Esophagus muscularis mucosa (tissue), 4 donors: ENCODE measurements at regions not wholly inside any gene's neighbourhood (a gene's known extent, or its start where the extent isn't known, plus 50 kb on each side); places are given as distances from the start of the nearest gene placed in this dataset.
"Not testable (repeated sequence)": the region's sequence is repeated elsewhere in the genome, so short reads cannot be mapped to it uniquely, and the experiment has no call there.

Experiments used
- DNase-seq: peaks from one replicate; pipeline ENCODE4 v3.0.0-alpha.2; 2017; ENCODE audit errors: extremely low spot score
- H3K27ac ChIP-seq, 4 donors: fragments of 200-600 bp; sonication (generic); replicated peaks in 1 of 4; 1 replicate in 3 of 4; 2 replicates in 1 of 4; pipeline ENCODE4 v1.5.1; 2016 to 2019; ENCODE audit warnings: mild to moderate bottlenecking in 1 of 4
- H3K27me3 ChIP-seq, 4 donors: fragments of 200-600 bp; sonication (generic); one replicate each; pipeline versions ENCODE4 v1.5.1 to v1.6.0; 2016 to 2019
- H3K36me3 ChIP-seq, 4 donors: fragments of 200-600 bp; sonication (generic); one replicate each; pipeline ENCODE4 v1.5.1; 2016 to 2019
- H3K4me1 ChIP-seq, 4 donors: fragments of 200-600 bp; sonication (generic); one replicate each; pipeline ENCODE4 v1.5.1; 2016 to 2019
- H3K4me3 ChIP-seq, 4 donors: fragments of 200-600 bp; sonication (generic); 1 replicate in 2 of 4; 2 replicates in 2 of 4; pipeline ENCODE4 v1.5.1; 2016 to 2019; ENCODE audit warnings: mild to moderate bottlenecking in 4 of 4, moderate library complexity in 1 of 4
- H3K9me3 ChIP-seq, 4 donors: fragments of 200-600 bp; sonication (generic); 1 replicate in 3 of 4; 2 replicates in 1 of 4; pipeline ENCODE4 v1.5.1; 2016 to 2019
- EP300 ChIP-seq: sonication (generic); formaldehyde crosslinking; IDR thresholded peaks from one replicate; pipeline ENCODE4 v1.6.1; 2017; ENCODE audit warnings: antibody characterized with exemption
- POLR2A ChIP-seq: fragments of 450-650 bp; IDR thresholded peaks from one replicate; pipeline ENCODE4 v1.6.1; 2017; ENCODE audit warnings: antibody characterized with exemption, moderate library complexity, mild to moderate bottlenecking, low read depth
- POLR2AphosphoS5 ChIP-seq, 2 donors: sonication (generic); formaldehyde crosslinking; IDR thresholded peaks; one replicate each; pipeline ENCODE4 v1.6.1; 2017; ENCODE audit warnings: antibody characterized with exemption in 2 of 2
- WGBS: methylation state at CpG from one replicate; pipeline ENCODE4 v1.1.5; 2018; 5-methylcytosine and 5-hydroxymethylcytosine counted together
- intact Hi-C: fragments of 100-400 bp; cut with DNase I; formaldehyde crosslinking; loops from one replicate; pipeline ENCODE4 v1.15.1; 2023
- TF ChIP-seq, protein P1 (sequence below), 3 experiments: fragments of 200-600 bp in 2 of 3; fragments of 450-650 bp in 1 of 3; sonication (generic) in 2 of 3; IDR thresholded peaks; one replicate each; pipeline ENCODE4 v1.5.1; 2017 to 2019; ENCODE audit warnings: antibody characterized with exemption in 3 of 3, mild to moderate bottlenecking in 2 of 3, moderate library complexity in 1 of 3

DNA sequence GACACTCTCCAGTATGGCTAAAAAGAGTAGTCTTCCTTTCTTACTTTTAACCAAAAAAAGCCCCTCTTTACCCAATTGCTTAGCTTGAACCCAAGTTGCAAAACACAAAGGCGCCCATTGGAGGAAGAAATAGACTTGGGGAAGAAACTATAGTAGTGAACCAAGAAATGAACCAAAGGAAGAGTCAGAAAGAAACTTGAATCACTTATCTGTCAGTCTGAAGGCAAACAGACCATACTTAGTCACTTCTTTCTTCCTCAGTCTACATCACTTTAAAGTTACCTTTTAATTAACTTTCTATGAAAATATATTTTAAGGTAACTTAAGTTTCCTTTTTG lies 161.4 kb upstream of the GIMD1 start:
- TF ChIP-seq, protein P1, sequence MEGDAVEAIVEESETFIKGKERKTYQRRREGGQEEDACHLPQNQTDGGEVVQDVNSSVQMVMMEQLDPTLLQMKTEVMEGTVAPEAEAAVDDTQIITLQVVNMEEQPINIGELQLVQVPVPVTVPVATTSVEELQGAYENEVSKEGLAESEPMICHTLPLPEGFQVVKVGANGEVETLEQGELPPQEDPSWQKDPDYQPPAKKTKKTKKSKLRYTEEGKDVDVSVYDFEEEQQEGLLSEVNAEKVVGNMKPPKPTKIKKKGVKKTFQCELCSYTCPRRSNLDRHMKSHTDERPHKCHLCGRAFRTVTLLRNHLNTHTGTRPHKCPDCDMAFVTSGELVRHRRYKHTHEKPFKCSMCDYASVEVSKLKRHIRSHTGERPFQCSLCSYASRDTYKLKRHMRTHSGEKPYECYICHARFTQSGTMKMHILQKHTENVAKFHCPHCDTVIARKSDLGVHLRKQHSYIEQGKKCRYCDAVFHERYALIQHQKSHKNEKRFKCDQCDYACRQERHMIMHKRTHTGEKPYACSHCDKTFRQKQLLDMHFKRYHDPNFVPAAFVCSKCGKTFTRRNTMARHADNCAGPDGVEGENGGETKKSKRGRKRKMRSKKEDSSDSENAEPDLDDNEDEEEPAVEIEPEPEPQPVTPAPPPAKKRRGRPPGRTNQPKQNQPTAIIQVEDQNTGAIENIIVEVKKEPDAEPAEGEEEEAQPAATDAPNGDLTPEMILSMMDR (IDR thresholded peaks at IDR 0.05), result no peak
- TF ChIP-seq POLR2AphosphoS5 (IDR thresholded peaks at IDR 0.05) (no peak), POLR2A (no peak), EP300 (no peak)
- H3K27me3 ChIP-seq, result no peaks in the 10 kb centered on the region
- H3K27ac ChIP-seq, result no peak overlapping the region
- DNase-seq, result no peak
- intact Hi-C loops, result no loop called here
- no peaks in the 10 kb centered on the region for H3K36me3 ChIP-seq
- no peaks in the 10 kb centered on the region for H3K9me3 ChIP-seq
- no peaks in the 10 kb centered on the region for H3K4me1 ChIP-seq
- H3K4me3 ChIP-seq, result no peak overlapping the region
- WGBS, result 77% methylated on average over 1 of the region's 1 CpG

GRCh38 chr4:106529348-106530023 lies 160.9 kb upstream of the GIMD1 start:
- no peaks in the 10 kb centered on the region for H3K36me3 ChIP-seq
- no peaks in the 10 kb centered on the region for H3K9me3 ChIP-seq
- intact Hi-C loops, result no loop called here
- H3K4me3 ChIP-seq, result no peak overlapping the region
- 81% methylated on average over 2 of the region's 2 CpGs for WGBS
- DNase-seq, result no peak
- no peaks in the 10 kb centered on the region for H3K4me1 ChIP-seq
- no peak overlapping the region for H3K27ac ChIP-seq
- TF ChIP-seq POLR2AphosphoS5 (IDR thresholded peaks at IDR 0.05) (no peak), POLR2A (no peak), EP300 (no peak)
- TF ChIP-seq, protein P1 (IDR thresholded peaks at IDR 0.05), result no peak
- no peaks in the 10 kb centered on the region for H3K27me3 ChIP-seq

GRCh38 chr4:106527316-106527715 lies 158.7 kb upstream of the GIMD1 start:
- Histone ChIP-seq H3K9me3 (no peaks in the 10 kb centered on the region), H3K27me3 (no peaks in the 10 kb centered on the region), H3K4me1 (no peaks in the 10 kb centered on the region), H3K27ac (no peak overlapping the region), H3K36me3 (no peaks in the 10 kb centered on the region), H3K4me3 (no peak overlapping the region)
- intact Hi-C loops, result no loop called here
- DNase-seq, result no peak
- WGBS, result 94% methylated on average over 2 of the region's 2 CpGs
- TF ChIP-seq POLR2A (no peak), POLR2AphosphoS5 (IDR thresholded peaks at IDR 0.05) (no peak), EP300 (no peak)
- TF ChIP-seq, protein P1 (IDR thresholded peaks at IDR 0.05), result no peak

DNA sequence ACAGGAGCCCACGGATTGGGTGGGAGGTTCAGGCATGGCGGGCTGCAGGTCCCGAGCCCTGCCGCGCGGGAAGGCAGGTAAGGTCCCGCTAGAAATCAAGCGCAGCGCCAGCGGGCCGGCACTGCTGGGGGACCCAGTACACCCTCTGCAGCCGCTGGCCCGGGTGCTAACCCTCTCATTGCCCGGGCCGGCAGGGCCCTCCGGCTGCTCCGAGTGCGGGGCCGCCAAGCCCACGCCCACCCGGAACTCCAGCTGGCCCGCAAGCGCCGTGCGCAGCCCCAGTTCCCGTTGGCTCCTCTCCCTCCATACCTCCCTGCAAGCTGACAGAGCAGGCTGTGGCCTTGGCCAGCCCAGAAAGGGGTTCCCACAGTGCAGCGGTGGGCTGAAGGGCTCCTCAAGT lies 156.8 kb upstream of the GIMD1 start:
- intact Hi-C loops, H3K36me3 ChIP-seq, H3K4me3 ChIP-seq, H3K27me3 ChIP-seq, DNase-seq, H3K27ac ChIP-seq, H3K4me1 ChIP-seq, H3K9me3 ChIP-seq: not testable (repeated sequence)
- 95% methylated on average over 13 of the region's 27 CpGs for WGBS

DNA sequence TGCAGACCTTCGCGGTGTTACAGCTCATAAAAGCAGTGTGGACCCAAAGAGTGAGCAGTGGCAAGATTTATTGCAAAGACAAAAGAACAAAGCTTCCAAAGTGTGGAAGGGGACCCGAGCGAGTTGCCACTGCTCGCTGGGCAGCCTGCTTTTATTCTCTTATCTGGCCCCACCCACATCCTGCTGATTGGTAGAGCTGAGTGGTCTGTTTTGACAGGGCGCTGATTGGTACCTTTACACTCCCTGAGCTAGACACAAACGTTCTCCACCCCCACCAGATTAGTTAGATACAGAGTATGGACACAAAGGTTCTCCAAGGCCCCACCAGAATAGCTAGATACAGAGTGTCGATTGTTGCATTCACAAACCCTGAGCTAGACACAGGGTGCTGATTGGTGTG lies 156.2 kb upstream of the GIMD1 start:
- WGBS, result 92% methylated on average over 8 of the region's 8 CpGs
- H3K4me3 ChIP-seq, H3K4me1 ChIP-seq, intact Hi-C loops, H3K9me3 ChIP-seq, H3K36me3 ChIP-seq, H3K27me3 ChIP-seq, DNase-seq, H3K27ac ChIP-seq: not testable (repeated sequence)

DNA sequence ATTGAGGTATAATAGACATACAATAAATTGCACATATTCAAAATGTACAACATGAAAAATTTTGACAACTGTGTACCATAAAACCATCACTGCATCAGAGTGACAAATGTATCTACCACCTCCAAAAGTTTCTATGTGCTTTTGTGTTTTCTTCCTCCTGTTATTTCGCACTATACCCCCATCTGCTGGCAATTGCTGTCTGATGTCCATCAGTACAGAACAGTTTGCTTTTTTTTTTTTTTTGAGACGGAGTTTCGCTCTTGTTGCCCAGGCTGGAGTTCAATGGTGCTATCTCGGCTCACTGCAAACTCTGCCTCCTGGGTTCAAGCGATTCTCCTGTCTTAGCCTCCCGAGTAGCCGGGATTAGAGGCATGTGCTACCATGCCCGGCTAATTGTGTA lies 154.3 kb upstream of the GIMD1 start:
- no peak overlapping the region for H3K27ac ChIP-seq
- 90% methylated on average over 8 of the region's 8 CpGs for WGBS
- intact Hi-C loops, result no loop called here

More for the DNA sequence above, 154.3 kb upstream of the GIMD1 start:
- Histone ChIP-seq H3K4me1 (no peaks in the 10 kb centered on the region), H3K27me3 (no peaks in the 10 kb centered on the region), H3K9me3 (no peaks in the 10 kb centered on the region), H3K36me3 (no peaks in the 10 kb centered on the region), H3K4me3 (no peak overlapping the region)
- TF ChIP-seq, protein P1 (IDR thresholded peaks at IDR 0.05), result no peak
- no peak for TF ChIP-seq POLR2AphosphoS5 (IDR thresholded peaks at IDR 0.05)
- no peak for TF ChIP-seq EP300
- no peak for DNase-seq
